ENCODE measurements at regions not wholly inside any gene's neighbourhood (a gene's known extent, or its start where the extent isn't known, plus 50 kb on each side); places are given as distances from the start of the nearest gene placed in this dataset.

DNA sequence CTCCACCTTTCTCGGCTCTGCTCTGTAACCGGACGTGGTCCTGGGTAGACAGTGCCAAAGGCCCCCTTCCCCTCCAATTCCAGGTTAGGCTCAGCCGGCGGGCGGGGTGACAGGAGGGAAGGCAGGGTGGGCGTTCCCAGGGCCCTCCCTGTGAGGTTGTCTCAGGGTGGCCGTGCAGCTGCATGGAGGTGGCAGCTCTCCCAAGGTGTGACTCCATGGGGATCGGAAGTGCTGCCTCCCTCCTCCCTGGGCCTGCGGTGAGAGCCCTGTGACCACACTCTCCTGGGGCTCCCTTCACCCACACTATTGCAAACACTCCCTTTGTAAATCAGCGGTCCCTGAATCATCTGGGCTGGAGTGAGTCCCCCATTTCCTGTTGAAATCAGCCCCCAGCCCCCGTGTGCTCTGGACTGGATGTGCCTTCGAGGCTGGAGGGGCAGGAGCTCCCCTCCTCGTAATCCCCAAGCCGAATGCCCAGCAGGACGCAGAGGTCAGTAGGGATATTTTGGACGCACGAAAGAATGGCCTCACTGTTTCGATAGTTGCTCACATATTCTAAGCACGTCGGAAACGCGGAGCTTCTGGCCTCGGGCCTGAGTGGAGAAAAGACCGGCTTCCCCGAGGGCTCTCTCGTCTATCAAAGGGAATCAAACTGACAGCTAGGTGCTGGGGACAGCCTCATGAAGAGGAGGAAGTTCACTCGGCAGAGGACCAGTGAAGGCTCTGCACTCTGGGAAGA, 107.6 kb upstream of the COL5A1 start:
- TF ChIP-seq POLR2A (IDR thresholded peaks at IDR 0.05): no peak
- no peak for TF ChIP-seq CTCF (IDR thresholded peaks at IDR 0.05)

Measured in thyroid gland (tissue), 4 donors.